ENCODE measurements at regions not wholly inside any gene's neighbourhood (a gene's known extent, or its start where the extent isn't known, plus 50 kb on each side); places are given as distances from the start of the nearest gene placed in this dataset.

DNA sequence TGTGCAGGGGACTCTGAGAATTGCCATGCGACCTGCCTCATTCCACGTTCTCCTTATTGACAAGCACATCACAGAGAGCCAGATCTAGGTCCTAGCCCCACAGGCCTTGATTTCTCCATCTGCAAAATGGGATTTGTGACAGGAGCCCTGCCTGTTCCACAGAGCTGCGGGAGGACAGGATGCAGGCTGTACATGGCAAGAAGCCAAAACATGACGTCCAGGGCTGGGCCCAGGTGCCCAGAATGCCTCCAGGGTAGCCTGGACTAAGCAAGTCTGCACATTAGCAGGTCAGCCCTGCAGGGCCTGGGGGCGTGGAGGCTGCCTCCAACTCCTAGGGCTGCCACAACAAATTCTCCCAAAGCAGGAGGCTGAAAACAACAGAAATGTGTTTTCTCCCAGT, 235.7 kb upstream of the SDK2 start (continued):
- peak; percentile 49; the same call in 1 of the 2 replicates for TF ChIP-seq NFIC (IDR thresholded peaks at IDR 0.05)
- TF ChIP-seq ZNF23 (CRISPR knock-in tag; IDR thresholded peaks at IDR 0.05): no peak

GRCh38 chr17:73882590-73882989, 238.3 kb upstream of the SDK2 start:
- Histone ChIP-seq H3K27ac (ENCODE audit: extremely low read depth, low read depth, low read length) (no peak overlapping the region), H3K9ac (ENCODE audit: insufficient read depth in 1 of 2, low read depth in 2 of 2, low read length in 2 of 2) (no peak overlapping the region), H3K27me3 (ENCODE audit: control insufficient read depth in 2 of 2, insufficient read depth in 2 of 2, low read length in 2 of 2) (peaks cover 0 to 31% of the 10 kb centered on the region in 2 experiments; a peak in 1 of 5 replicates), H3K4me1 (replicated peaks in 1 of 2; ENCODE audit: control insufficient read depth in 2 of 2, insufficient read depth in 2 of 2, low read length in 2 of 2) (no peaks in the 10 kb centered on the region), H3K79me2 (ENCODE audit: control insufficient read depth, insufficient read depth, low read length) (no peaks in the 10 kb centered on the region), H4K20me1 (replicated peaks; ENCODE audit: control insufficient read depth, insufficient read depth, low read length) (no peaks in the 10 kb centered on the region), H2AFZ (ENCODE audit: low read depth, low read length) (no peak overlapping the region), H3K36me3 (ENCODE audit: control insufficient read depth, insufficient read depth, low read length) (no peaks in the 10 kb centered on the region), H3K9me3 (replicated peaks; ENCODE audit: control insufficient read depth, insufficient read depth, low read depth, low read length) (no peaks in the 10 kb centered on the region), H3K9me1 (ENCODE audit: control insufficient read depth, insufficient read depth, low read length) (no peaks in the 10 kb centered on the region), H3K4me2 (ENCODE audit: insufficient read depth, low read length) (no peak overlapping the region), H3K4me3 (no peak overlapping the region)
- intact Hi-C loops (cut with micrococcal nuclease) (no loop called here), in situ Hi-C loops (cut with MboI) (no loop called here)
- DNase-seq (ENCODE audit: extremely low read depth in 1 of 4, low spot score in 3 of 4) (no peak), ATAC-seq (no peak), FAIRE-seq (no peak)
- 0% methylated on average over 1 of the region's 5 CpGs for WGBS (ENCODE audit: insufficient coverage, low coverage, missing lambda C conversion rate)
- POLR2A ChIA-PET: no interaction called here
- CTCF ChIA-PET (ENCODE audit: low intra/inter-chr PET ratio): no interaction called here
- no TSS peak for BruUV-seq (replicated peaks)
- no peak for TF ChIP-seq SIN3A (IDR thresholded peaks at IDR 0.05; ENCODE audit: borderline replicate concordance in 2 of 2, control insufficient read depth in 1 of 2, low read depth in 2 of 2, low read length in 2 of 2)
- TF ChIP-seq GTF3C2 (IDR thresholded peaks at IDR 0.05; ENCODE audit: borderline replicate concordance, extremely low read depth, insufficient read length): no peak
- TF ChIP-seq ETV5 (CRISPR knock-in tag; IDR thresholded peaks at IDR 0.05; ENCODE audit: low read depth): no peak
- no peak for TF ChIP-seq SMAD3 (CRISPR knock-in tag; conservative IDR thresholded peaks at IDR 0.05)
- no peak for TF ChIP-seq ZNF699 (CRISPR knock-in tag; IDR thresholded peaks at IDR 0.05; ENCODE audit: insufficient replicate concordance)
- TF ChIP-seq, protein P1, sequence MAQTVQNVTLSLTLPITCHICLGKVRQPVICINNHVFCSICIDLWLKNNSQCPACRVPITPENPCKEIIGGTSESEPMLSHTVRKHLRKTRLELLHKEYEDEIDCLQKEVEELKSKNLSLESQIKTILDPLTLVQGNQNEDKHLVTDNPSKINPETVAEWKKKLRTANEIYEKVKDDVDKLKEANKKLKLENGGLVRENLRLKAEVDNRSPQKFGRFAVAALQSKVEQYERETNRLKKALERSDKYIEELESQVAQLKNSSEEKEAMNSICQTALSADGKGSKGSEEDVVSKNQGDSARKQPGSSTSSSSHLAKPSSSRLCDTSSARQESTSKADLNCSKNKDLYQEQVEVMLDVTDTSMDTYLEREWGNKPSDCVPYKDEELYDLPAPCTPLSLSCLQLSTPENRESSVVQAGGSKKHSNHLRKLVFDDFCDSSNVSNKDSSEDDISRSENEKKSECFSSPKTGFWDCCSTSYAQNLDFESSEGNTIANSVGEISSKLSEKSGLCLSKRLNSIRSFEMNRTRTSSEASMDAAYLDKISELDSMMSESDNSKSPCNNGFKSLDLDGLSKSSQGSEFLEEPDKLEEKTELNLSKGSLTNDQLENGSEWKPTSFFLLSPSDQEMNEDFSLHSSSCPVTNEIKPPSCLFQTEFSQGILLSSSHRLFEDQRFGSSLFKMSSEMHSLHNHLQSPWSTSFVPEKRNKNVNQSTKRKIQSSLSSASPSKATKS (CRISPR knock-in tag; IDR thresholded peaks at IDR 0.05): no peak
- no peak for TF ChIP-seq ZNF592 (IDR thresholded peaks at IDR 0.05)
- no peak for TF ChIP-seq POLR2G (IDR thresholded peaks at IDR 0.05; ENCODE audit: low read depth, low read length)
